PC-9 (cell line): ENCODE measurements at regions not wholly inside any gene's neighbourhood (a gene's known extent, or its start where the extent isn't known, plus 50 kb on each side); places are given as distances from the start of the nearest gene placed in this dataset.

ENCODE experiments used
- BruUV-seq: library from RNA; stranded (reverse); fragments of 400-500 nt; replicated peaks from 2 replicates; lab custom pipeline; 2021; lab: Mats Ljungman, UMichigan
- CTCF ChIA-PET: fragments of 300-600 bp; sonication (Branson Sonifier 250); formaldehyde crosslinking; loops from one replicate; lab custom pipeline; 2022; ENCODE audit warnings: antibody characterized with exemption; lab: Charles Lee
- POLR2A ChIA-PET: fragments of 300-600 bp; sonication (Branson Sonifier 250); formaldehyde crosslinking; loops from one replicate; lab custom pipeline; 2022; ENCODE audit warnings: antibody characterized with exemption; ENCODE audit not compliant: unreplicated experiment; lab: Charles Lee
- DNase-seq, 2 experiments: peaks; one replicate each; pipeline versions ENCODE4 v3.0.0 to v3.0.0-alpha.2; 2015 to 2022; ENCODE audit warnings: mixed read lengths in 1 of 2
- H2AFZ ChIP-seq: fragments of 200-600 bp; sonication (generic); 2 replicates; pipeline ENCODE4 v1.8.1; 2017; ENCODE audit warnings: antibody characterized with exemption
- H3F3A ChIP-seq: fragments of 200-600 bp; sonication (generic); 2 replicates; pipeline ENCODE4 v1.8.1; 2017; ENCODE audit warnings: antibody characterized with exemption, mild to moderate bottlenecking, low read depth; ENCODE audit not compliant: insufficient read depth
- H3K27ac ChIP-seq: fragments of 200-600 bp; sonication (generic); 2 replicates; pipeline ENCODE4 v1.6.1; 2016; ENCODE audit warnings: mixed run types
- H3K27me3 ChIP-seq: fragments of 200-600 bp; sonication (generic); 2 replicates; pipeline ENCODE4 v1.6.1; 2016; ENCODE audit warnings: low read depth, mixed run types; ENCODE audit not compliant: insufficient read depth
- H3K36me3 ChIP-seq: fragments of 200-600 bp; sonication (generic); 2 replicates; pipeline ENCODE4 v1.6.1; 2016; ENCODE audit warnings: low read depth, mixed run types
- H3K4me1 ChIP-seq: fragments of 200-600 bp; sonication (generic); replicated peaks from 2 replicates; pipeline ENCODE4 v1.6.1; 2016; ENCODE audit warnings: mixed run types; ENCODE audit not compliant: insufficient read depth
- H3K4me2 ChIP-seq: fragments of 200-600 bp; sonication (generic); 2 replicates; pipeline ENCODE4 v1.6.1; 2017; ENCODE audit warnings: mixed run types
- H3K4me3 ChIP-seq: fragments of 200-600 bp; sonication (generic); 2 replicates; pipeline ENCODE4 v1.6.1; 2016; ENCODE audit warnings: mixed run types
- H3K79me2 ChIP-seq: fragments of 200-600 bp; sonication (generic); 2 replicates; pipeline ENCODE4 v1.6.1; 2017; ENCODE audit warnings: low read depth, mixed run types
- H3K9me2 ChIP-seq: fragments of 200-600 bp; sonication (generic); 2 replicates; pipeline ENCODE4 v1.8.1; 2017; ENCODE audit warnings: mild to moderate bottlenecking; ENCODE audit not compliant: insufficient read depth
- H3K9me3 ChIP-seq: fragments of 200-600 bp; sonication (generic); 2 replicates; pipeline ENCODE4 v1.8.1; 2016; ENCODE audit warnings: low read depth; ENCODE audit not compliant: insufficient read depth
- H4K20me1 ChIP-seq: fragments of 200-600 bp; sonication (generic); 2 replicates; pipeline ENCODE4 v1.8.1; 2017; ENCODE audit not compliant: insufficient read depth
- EZH2 ChIP-seq: fragments of 200-600 bp; sonication (generic); IDR thresholded peaks from 2 replicates; pipeline ENCODE4 v1.8.0; 2017; ENCODE audit warnings: antibody characterized with exemption, low read depth
- intact Hi-C: fragments of 100-400 bp; cut with micrococcal nuclease; formaldehyde crosslinking; loops from one replicate; pipeline ENCODE4 v1.10.0; 2022; ENCODE audit not compliant: unreplicated experiment
- TF ChIP-seq, protein P1 (sequence below): fragments of 200-600 bp; sonication (generic); conservative IDR thresholded peaks from 2 replicates; pipeline ENCODE4 v1.6.1; 2017; ENCODE audit warnings: mixed run types, antibody characterized with exemption, mild to moderate bottlenecking, moderate library complexity

DNA sequence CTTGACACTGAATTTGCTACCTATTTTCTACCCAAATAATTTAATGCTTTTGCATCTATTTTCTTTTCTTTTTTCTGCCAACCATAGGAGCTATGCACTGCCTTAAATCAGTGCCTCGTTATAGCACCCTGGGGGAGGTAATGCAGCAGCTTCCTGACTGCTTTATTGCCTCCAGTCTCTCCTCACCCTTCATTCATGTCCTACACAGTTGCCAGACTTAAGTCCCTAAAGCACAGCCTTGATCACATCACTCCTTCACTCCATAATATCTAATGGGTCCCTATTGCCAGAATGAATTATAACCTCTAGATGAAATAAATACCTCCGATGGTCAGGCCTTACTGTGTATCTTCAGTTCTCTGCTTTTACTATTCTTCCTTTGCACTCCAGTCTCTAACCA is 211.2 kb upstream of the GLRA1 start:
- POLR2A ChIA-PET: no interaction called here
- Histone ChIP-seq H3K4me3 (no peak overlapping the region), H3K9me2 (no peaks in the 10 kb centered on the region), H3F3A (no peaks in the 10 kb centered on the region), H3K27ac (no peak overlapping the region), H3K9me3 (no peaks in the 10 kb centered on the region), H3K79me2 (no peaks in the 10 kb centered on the region), H3K4me1 (no peaks in the 10 kb centered on the region), H3K36me3 (no peaks in the 10 kb centered on the region), H3K27me3 (no peaks in the 10 kb centered on the region), H2AFZ (no peak overlapping the region), H3K4me2 (no peak overlapping the region), H4K20me1 (no peaks in the 10 kb centered on the region)
- no TSS peak for BruUV-seq
- no peak for DNase-seq
- TF ChIP-seq EZH2: no peak
- TF ChIP-seq, protein P1, sequence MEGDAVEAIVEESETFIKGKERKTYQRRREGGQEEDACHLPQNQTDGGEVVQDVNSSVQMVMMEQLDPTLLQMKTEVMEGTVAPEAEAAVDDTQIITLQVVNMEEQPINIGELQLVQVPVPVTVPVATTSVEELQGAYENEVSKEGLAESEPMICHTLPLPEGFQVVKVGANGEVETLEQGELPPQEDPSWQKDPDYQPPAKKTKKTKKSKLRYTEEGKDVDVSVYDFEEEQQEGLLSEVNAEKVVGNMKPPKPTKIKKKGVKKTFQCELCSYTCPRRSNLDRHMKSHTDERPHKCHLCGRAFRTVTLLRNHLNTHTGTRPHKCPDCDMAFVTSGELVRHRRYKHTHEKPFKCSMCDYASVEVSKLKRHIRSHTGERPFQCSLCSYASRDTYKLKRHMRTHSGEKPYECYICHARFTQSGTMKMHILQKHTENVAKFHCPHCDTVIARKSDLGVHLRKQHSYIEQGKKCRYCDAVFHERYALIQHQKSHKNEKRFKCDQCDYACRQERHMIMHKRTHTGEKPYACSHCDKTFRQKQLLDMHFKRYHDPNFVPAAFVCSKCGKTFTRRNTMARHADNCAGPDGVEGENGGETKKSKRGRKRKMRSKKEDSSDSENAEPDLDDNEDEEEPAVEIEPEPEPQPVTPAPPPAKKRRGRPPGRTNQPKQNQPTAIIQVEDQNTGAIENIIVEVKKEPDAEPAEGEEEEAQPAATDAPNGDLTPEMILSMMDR: no peak
- CTCF ChIA-PET: no interaction called here
- intact Hi-C loops: no loop called here

DNA sequence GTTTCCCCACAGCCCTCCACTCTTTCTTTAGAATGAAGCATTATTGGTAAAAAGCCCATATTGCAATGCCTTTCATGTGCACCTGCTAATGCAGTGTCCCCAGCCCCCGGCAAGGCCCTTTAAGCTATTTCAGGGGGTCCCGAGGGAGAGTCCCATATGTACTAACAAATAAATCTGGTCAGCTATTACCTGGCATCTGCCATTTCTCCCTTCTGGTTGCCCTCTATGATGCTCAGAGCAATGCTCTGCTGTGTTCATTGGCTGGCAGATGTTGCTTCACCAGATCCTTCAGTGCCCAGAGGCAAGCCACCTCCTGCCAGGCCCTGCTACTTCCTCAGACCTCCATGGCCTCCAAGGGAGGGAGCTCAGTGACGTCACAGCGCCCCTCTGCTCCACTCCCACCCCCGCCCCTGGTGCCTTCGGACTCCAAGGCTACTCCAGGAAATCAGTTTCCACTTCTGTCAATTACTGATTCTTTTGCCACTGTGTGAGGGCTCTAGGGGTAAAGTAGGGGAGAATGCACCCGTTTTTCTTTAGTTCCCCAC is 201.1 kb upstream of the GLRA1 start:
- Histone ChIP-seq H3K27ac (no peak overlapping the region), H3K36me3 (no peaks in the 10 kb centered on the region), H3K27me3 (peaks cover 81% of the 10 kb centered on the region), H3K9me3 (no peaks in the 10 kb centered on the region), H2AFZ (no peak overlapping the region), H3K4me2 (no peak overlapping the region), H3K9me2 (no peaks in the 10 kb centered on the region), H3K4me1 (no peaks in the 10 kb centered on the region), H3F3A (no peaks in the 10 kb centered on the region), H4K20me1 (no peaks in the 10 kb centered on the region), H3K79me2 (no peaks in the 10 kb centered on the region), H3K4me3 (no peak overlapping the region)
- no peak for TF ChIP-seq EZH2
- TF ChIP-seq, protein P1: no peak
- intact Hi-C loops: no loop called here
- CTCF ChIA-PET: no interaction called here
- POLR2A ChIA-PET: no interaction called here
- DNase-seq: no peak
- BruUV-seq: no TSS peak

DNA sequence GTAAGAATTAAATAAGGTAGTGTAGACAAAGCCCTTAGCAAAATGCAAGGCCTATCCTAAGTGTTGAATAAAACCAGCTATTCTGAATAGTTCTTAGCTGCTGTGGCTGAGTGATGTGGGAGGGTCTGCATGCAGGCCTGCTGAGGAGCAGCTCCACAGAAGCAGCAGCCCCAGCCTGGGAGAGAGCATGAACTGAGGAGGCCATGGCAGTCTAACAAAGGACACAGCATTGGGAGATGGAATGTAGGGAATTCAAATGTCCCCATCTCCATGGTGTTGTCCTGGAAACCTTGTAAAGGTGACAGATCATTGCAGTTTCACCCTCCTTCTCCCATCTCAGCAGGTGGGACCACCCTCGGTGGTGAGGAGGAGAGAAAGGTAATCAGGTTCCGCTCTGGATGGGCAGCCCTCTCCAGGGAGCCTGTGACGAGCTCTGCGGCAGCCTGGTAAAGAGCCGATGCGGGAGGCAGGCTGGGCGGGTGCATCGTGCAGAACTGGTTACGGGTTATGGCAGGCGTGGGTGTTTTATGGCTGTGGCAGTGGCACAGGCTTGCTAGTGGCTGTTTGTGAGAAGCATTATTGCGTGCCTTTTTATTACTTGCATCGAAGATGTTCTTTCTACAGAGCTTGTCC is 199.9 kb upstream of the GLRA1 start:
- DNase-seq: no peak
- Histone ChIP-seq H3K36me3 (no peaks in the 10 kb centered on the region), H3K79me2 (no peaks in the 10 kb centered on the region), H3K9me2 (no peaks in the 10 kb centered on the region), H3K27ac (no peak overlapping the region), H3K4me3 (no peak overlapping the region), H3K9me3 (no peaks in the 10 kb centered on the region), H3K4me2 (no peak overlapping the region), H3K4me1 (no peaks in the 10 kb centered on the region), H3K27me3 (peaks cover 93% of the 10 kb centered on the region), H3F3A (no peaks in the 10 kb centered on the region), H4K20me1 (no peaks in the 10 kb centered on the region), H2AFZ (no peak overlapping the region)
- POLR2A ChIA-PET: no interaction called here
- no peak for TF ChIP-seq EZH2
- intact Hi-C loops: no loop called here
- no TSS peak for BruUV-seq
- CTCF ChIA-PET: no interaction called here
